Kidney epithelial cell (primary cell): ENCODE measurements at regions not wholly inside any gene's neighbourhood (a gene's known extent, or its start where the extent isn't known, plus 50 kb on each side); places are given as distances from the start of the nearest gene placed in this dataset.

Source experiments
- DNase-seq: peaks from one replicate; pipeline ENCODE4 v3.0.0-alpha.2; 2010; ENCODE audit warnings: low read depth
- H3K27me3 ChIP-seq: 2 replicates; pipeline ENCODE4 v1.6.0; 2011; ENCODE audit warnings: low read length; ENCODE audit not compliant: control insufficient read depth, insufficient read depth
- H3K36me3 ChIP-seq: 2 replicates; pipeline ENCODE4 v1.5.1; 2011; ENCODE audit warnings: low read length; ENCODE audit not compliant: control insufficient read depth, insufficient read depth
- H3K4me3 ChIP-seq: 2 replicates; pipeline ENCODE4 v1.5.1; 2011; ENCODE audit warnings: low read depth, mild to moderate bottlenecking, control low read depth, low read length
- CTCF ChIP-seq: IDR thresholded peaks from 2 replicates; pipeline ENCODE4 v1.5.1; 2011; ENCODE audit warnings: mild to moderate bottlenecking, moderate library complexity, low read length, control low read depth, inconsistent platforms; ENCODE audit not compliant: insufficient read depth, poor library complexity, severe bottlenecking

GRCh38 chr2:15846626-15847025, 93.7 kb upstream of the MYCN start:
- DNase-seq = no peak
- no peak for TF ChIP-seq CTCF
- Histone ChIP-seq H3K4me3 (no peak overlapping the region), H3K36me3 (no peaks in the 10 kb centered on the region), H3K27me3 (no peaks in the 10 kb centered on the region)

- Histone ChIP-seq H3K4me3 (no peak overlapping the region), H3K27me3 (no peaks in the 10 kb centered on the region), H3K36me3 (no peaks in the 10 kb centered on the region)
- TF ChIP-seq CTCF = no peak
- no peak for DNase-seq
These were observed 89.8 kb upstream of the MYCN start for GRCh38 chr2:15850534-15850933.

- no peaks in the 10 kb centered on the region for H3K36me3 ChIP-seq
- no peak for DNase-seq
- H3K4me3 ChIP-seq = no peak overlapping the region
- TF ChIP-seq CTCF = no peak
- no peaks in the 10 kb centered on the region for H3K27me3 ChIP-seq
These were observed 89.2 kb upstream of the MYCN start for GRCh38 chr2:15851076-15851693.

- DNase-seq = no peak
- TF ChIP-seq CTCF = no peak
- no peak overlapping the region for H3K4me3 ChIP-seq
- no peaks in the 10 kb centered on the region for H3K36me3 ChIP-seq
- no peaks in the 10 kb centered on the region for H3K27me3 ChIP-seq
These were observed 87.5 kb upstream of the MYCN start for GRCh38 chr2:15852811-15853210.

GRCh38 chr2:15853903-15854302, 86.4 kb upstream of the MYCN start:
- no peak for DNase-seq
- Histone ChIP-seq H3K36me3 (no peaks in the 10 kb centered on the region), H3K4me3 (no peak overlapping the region), H3K27me3 (no peaks in the 10 kb centered on the region)
- no peak for TF ChIP-seq CTCF

- H3K36me3 ChIP-seq = no peaks in the 10 kb centered on the region
- no peaks in the 10 kb centered on the region for H3K27me3 ChIP-seq
- DNase-seq = no peak
- TF ChIP-seq CTCF = no peak
- H3K4me3 ChIP-seq = no peak overlapping the region
These were observed 84.5 kb upstream of the MYCN start for GRCh38 chr2:15855766-15856260.
